Neural crest cell (in vitro differentiated cells): ENCODE measurements at regions not wholly inside any gene's neighbourhood (a gene's known extent, or its start where the extent isn't known, plus 50 kb on each side); places are given as distances from the start of the nearest gene placed in this dataset.
"Not testable (repeated sequence)": the region's sequence is repeated elsewhere in the genome, so short reads cannot be mapped to it uniquely, and the experiment has no call there.

Experiments
- DNase-seq: peaks from one replicate; pipeline ENCODE4 v3.0.0; 2021; ENCODE audit warnings: low read depth, mixed read lengths, low spot score
- H3K27ac Mint-ChIP-seq: one replicate; pipeline ENCODE4 v1.8.0; 2021; ENCODE audit warnings: mild to moderate bottlenecking, mixed read lengths; ENCODE audit not compliant: unreplicated experiment
- H3K27me3 Mint-ChIP-seq: 2 replicates; pipeline ENCODE4 v1.8.0; 2021; ENCODE audit warnings: low read depth, mild to moderate bottlenecking, mixed read lengths
- H3K36me3 Mint-ChIP-seq: 2 replicates; pipeline ENCODE4 v1.8.0; 2021; ENCODE audit warnings: low read depth, mild to moderate bottlenecking, mixed read lengths
- H3K4me1 Mint-ChIP-seq: 2 replicates; pipeline ENCODE4 v1.8.0; 2021; ENCODE audit warnings: mixed read lengths
- H3K4me3 Mint-ChIP-seq: one replicate; pipeline ENCODE4 v1.8.0; 2021; ENCODE audit warnings: mild to moderate bottlenecking, mixed read lengths
- H3K9me3 Mint-ChIP-seq: 2 replicates; pipeline ENCODE4 v1.8.0; 2021; ENCODE audit warnings: mixed read lengths
- TF ChIP-seq, protein P1 (sequence below): fragments of 200-600 bp; sonication (generic); conservative IDR thresholded peaks from 2 replicates; pipeline ENCODE4 v1.5.0; 2021; ENCODE audit warnings: antibody characterized with exemption, mild to moderate bottlenecking

DNA sequence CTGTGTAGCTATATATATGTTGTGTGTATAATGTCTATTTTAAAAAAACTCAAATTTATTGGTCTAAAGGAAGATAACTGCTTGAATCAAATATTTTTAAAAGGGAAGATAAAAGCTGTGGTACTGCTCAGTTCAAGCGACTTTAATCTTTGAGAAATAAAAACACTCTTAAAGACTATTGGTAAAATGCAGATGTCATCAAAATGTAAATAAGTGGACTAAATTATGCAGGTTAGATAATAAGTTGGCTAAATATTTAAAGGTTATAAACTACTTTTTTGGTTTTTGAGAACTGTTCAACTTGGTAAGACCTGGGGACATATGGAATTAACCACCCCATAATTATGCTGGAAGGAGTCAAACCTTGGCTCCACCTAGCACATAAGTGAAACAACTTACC lies 144.7 kb upstream of the ITM2A start:
- Mint-ChIP-seq H3K27me3 (no peaks in the 10 kb centered on the region), H3K4me3 (no peak overlapping the region), H3K4me1 (no peaks in the 10 kb centered on the region), H3K9me3 (peaks cover 2% of the 10 kb centered on the region), H3K27ac (no peak overlapping the region), H3K36me3 (no peaks in the 10 kb centered on the region)
- TF ChIP-seq, protein P1, sequence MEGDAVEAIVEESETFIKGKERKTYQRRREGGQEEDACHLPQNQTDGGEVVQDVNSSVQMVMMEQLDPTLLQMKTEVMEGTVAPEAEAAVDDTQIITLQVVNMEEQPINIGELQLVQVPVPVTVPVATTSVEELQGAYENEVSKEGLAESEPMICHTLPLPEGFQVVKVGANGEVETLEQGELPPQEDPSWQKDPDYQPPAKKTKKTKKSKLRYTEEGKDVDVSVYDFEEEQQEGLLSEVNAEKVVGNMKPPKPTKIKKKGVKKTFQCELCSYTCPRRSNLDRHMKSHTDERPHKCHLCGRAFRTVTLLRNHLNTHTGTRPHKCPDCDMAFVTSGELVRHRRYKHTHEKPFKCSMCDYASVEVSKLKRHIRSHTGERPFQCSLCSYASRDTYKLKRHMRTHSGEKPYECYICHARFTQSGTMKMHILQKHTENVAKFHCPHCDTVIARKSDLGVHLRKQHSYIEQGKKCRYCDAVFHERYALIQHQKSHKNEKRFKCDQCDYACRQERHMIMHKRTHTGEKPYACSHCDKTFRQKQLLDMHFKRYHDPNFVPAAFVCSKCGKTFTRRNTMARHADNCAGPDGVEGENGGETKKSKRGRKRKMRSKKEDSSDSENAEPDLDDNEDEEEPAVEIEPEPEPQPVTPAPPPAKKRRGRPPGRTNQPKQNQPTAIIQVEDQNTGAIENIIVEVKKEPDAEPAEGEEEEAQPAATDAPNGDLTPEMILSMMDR: no peak
- no peak for DNase-seq

DNA sequence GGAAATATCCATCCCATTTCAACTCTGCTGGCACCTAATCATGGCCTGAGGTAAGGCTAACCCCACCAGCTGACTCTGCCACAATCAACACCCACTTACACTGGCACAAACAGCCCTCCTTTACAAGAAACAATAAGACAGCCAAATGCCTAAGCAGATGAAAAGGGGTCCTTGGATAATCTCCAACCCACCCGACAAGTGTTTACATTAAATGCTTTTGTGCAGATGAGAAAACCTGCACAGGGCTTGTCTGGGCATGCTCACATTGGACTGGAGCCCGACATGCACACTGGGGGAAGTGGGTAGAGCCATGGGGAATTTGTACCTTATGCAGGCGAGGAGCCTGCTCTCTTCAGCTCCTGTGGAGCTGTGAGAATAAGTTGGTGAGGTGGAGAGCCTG lies 138.9 kb upstream of the ITM2A start:
- no peak for DNase-seq
- TF ChIP-seq, protein P1: no peak
- H3K27ac Mint-ChIP-seq: no peak overlapping the region
- no peaks in the 10 kb centered on the region for H3K4me1 Mint-ChIP-seq
- H3K4me3 Mint-ChIP-seq: no peak overlapping the region
- no peaks in the 10 kb centered on the region for H3K36me3 Mint-ChIP-seq
- no peaks in the 10 kb centered on the region for H3K27me3 Mint-ChIP-seq
- peaks cover 6% of the 10 kb centered on the region for H3K9me3 Mint-ChIP-seq

DNA sequence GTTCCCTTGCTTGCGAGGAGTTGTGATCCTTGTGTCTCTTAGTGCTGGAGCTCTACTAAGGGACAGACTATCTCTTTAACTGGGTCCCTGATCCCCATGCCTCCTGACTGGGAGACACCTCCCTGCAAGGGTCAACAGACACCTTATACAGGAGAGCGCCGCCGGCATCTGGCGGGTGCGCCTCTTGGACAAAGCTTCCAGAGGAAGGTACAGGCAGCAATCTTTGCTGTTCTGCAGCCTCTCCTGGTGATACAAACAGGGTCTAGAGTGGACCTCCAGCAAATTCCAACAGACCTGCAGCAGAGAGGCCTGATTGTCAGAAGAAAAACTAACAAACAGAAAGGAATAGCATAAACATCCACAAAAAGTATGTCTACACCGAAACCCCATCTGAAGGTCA lies 115.6 kb upstream of the ITM2A start:
- Mint-ChIP-seq H3K9me3 (peaks cover 10% of the 10 kb centered on the region), H3K4me3 (no peak overlapping the region), H3K27ac (no peak overlapping the region), H3K4me1 (no peaks in the 10 kb centered on the region), H3K27me3 (no peaks in the 10 kb centered on the region), H3K36me3 (peaks cover 3% of the 10 kb centered on the region)
- TF ChIP-seq, protein P1: no peak
- DNase-seq: no peak

DNA sequence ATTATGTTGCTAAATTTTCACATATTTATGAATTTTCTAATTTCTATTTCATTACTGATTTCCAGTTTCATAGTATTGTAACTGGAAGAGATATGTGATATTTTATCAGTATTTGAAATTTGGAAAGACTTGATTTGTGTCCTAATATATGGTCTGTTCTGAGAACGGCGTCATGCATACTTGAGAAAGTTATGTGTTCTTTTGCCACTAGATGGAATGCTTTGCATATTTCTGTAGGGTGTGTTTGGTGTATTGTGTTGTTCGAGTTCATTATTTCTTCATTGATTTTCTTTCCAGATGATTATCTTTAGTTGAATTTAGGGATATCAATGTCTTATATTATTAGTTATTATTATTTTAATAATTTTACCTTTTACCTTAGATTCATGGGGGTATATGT lies 110.6 kb upstream of the ITM2A start:
- no peaks in the 10 kb centered on the region for H3K27me3 Mint-ChIP-seq
- TF ChIP-seq, protein P1: no peak
- no peaks in the 10 kb centered on the region for H3K4me1 Mint-ChIP-seq
- no peak overlapping the region for H3K4me3 Mint-ChIP-seq
- H3K9me3 Mint-ChIP-seq: no peaks in the 10 kb centered on the region
- no peak overlapping the region for H3K27ac Mint-ChIP-seq
- no peak for DNase-seq
- H3K36me3 Mint-ChIP-seq: no peaks in the 10 kb centered on the region

DNA sequence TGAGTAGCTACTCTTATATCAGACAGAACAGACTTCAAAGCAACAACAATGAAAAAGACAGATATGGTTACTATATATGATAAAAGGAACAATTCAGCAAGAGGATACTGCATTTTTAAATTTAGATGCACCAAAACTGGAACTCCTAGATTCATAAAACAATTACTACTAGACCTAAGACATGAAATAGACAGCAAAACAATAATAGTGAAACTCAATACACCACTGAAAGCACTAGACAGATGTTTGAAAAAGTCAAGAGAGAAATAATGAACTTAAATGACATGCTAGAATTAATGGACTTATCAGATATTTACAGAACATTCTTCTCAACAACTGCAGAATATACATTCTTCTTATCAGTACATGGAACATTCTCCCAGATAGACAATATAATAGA lies 99.5 kb upstream of the ITM2A start:
- TF ChIP-seq, protein P1: no peak
- no peaks in the 10 kb centered on the region for H3K4me1 Mint-ChIP-seq
- no peak overlapping the region for H3K4me3 Mint-ChIP-seq
- H3K36me3 Mint-ChIP-seq: peaks cover 3% of the 10 kb centered on the region
- H3K9me3 Mint-ChIP-seq: peaks cover 18% of the 10 kb centered on the region
- DNase-seq: no peak
- no peaks in the 10 kb centered on the region for H3K27me3 Mint-ChIP-seq
- no peak overlapping the region for H3K27ac Mint-ChIP-seq

DNA sequence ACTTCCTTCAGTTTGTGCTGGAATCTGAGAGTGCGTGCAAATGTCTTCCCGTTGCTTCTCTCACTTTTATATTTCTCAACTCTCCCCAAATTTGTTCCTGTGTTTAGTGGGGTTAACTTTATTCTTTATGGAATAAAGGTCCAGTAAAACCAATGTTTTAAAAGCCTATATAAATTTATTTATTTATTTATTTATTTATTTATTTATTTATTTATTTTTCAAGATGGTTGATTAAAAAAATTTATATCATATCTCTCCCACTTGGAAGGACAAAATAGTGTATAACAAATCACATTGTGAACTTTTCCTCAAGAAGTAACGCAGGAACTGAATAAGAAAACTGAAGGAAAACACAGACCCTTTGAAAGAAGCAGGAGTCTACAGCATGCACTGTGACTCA lies 95.3 kb upstream of the ITM2A start:
- H3K9me3 Mint-ChIP-seq: peaks cover 4% of the 10 kb centered on the region
- no peaks in the 10 kb centered on the region for H3K27me3 Mint-ChIP-seq
- H3K4me3 Mint-ChIP-seq: no peak overlapping the region
- peaks cover 3% of the 10 kb centered on the region for H3K36me3 Mint-ChIP-seq
- TF ChIP-seq, protein P1: no peak
- H3K27ac Mint-ChIP-seq: no peak overlapping the region
- H3K4me1 Mint-ChIP-seq: no peaks in the 10 kb centered on the region
- DNase-seq: no peak

DNA sequence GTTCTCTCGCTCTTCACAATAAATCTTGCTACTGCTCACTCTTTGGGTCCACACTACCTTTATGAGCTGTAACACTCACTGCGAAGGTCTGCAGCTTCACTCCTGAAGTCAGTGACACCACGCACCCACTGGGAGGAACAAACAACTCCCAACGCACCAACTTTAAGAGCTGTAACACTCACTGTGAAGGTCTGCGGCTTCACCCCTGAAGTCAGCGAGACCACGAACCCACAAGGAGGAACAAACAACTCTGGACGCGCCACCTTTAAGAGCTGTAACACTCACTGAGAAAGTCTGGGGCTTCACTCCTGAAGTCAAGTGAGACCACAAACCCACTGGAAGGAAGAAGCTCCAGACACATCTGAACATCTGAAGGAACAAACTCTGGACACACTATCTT lies 89.5 kb upstream of the ITM2A start:
- DNase-seq, H3K4me1 Mint-ChIP-seq, H3K4me3 Mint-ChIP-seq, H3K27me3 Mint-ChIP-seq, H3K9me3 Mint-ChIP-seq, H3K36me3 Mint-ChIP-seq, H3K27ac Mint-ChIP-seq: not testable (repeated sequence)
